Inflammatory macrophage treated with lipopolysaccharide for 1 hour (primary cell): ENCODE measurements at regions not wholly inside any gene's neighbourhood (a gene's known extent, or its start where the extent isn't known, plus 50 kb on each side); places are given as distances from the start of the nearest gene placed in this dataset.
A peak's percentile ranks its signal among the peaks of the same experiment; 100 is the strongest.

Experiments used
- DNase-seq, 2 donors: peaks; one replicate each; pipeline ENCODE4 v3.0.0-alpha.2; 2020 to 2022

DNA sequence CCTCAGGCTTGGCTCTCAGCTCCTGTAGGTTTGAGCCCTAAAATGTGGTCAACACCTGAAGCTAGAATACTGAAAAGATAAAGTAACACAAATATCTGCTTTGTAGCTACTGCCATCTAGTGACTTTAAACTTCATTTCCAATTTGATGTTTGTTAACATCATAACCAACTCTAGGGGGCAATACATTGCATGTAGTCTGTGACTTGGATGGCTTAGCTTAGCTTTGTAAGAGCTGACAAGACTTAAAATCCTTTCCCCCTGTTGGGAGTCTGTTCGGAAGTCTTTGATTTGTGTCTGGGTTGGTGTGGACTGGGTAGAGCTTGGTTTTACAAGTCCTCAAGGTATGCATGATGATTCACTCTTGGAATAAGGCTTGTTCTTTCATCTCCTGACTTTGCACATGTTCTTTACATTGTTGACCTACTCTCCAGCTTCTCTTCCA, 51.7 kb downstream of the SCN11A start:
- peak; percentile 45 to 68 for DNase-seq

DNA sequence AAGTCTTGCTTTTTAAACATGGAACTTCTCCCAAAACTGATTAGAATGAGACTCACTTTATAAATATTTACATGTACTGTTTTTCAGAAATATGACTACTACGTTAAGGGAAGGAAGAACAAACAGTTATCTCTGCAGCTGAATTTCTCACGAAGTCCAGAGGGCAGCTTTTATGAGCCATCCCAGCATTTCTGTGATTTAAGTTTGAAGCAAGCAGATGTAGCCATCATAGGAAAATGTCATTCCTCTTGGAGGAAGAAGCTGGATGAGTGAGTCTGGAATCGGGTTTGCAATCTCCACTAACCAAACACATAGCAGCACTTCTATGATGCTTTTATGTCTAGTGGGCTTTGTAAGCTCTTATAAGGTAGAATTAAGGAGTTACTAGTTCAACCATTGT, 53.7 kb downstream of the SCN11A start:
- no peak for DNase-seq

DNA sequence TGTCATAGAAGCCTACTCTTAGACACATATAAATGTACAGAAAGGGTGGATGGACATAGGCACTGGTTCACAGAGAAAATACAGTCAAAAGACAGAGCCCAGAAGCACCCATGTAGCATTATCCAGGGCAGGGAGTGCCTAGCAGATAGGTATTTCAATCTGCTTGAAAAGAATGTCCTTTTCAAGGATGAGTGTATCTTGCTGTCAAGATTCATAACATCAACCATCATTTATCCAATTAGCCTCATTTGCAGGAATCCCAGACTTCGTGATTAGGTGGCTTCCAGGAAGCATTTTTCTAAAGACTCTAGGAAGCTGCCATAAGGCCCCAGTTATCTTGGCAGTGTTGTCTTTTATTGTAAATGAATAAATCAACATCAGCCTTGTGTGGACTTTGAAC, 55.6 kb downstream of the SCN11A start:
- no peak for DNase-seq

DNA sequence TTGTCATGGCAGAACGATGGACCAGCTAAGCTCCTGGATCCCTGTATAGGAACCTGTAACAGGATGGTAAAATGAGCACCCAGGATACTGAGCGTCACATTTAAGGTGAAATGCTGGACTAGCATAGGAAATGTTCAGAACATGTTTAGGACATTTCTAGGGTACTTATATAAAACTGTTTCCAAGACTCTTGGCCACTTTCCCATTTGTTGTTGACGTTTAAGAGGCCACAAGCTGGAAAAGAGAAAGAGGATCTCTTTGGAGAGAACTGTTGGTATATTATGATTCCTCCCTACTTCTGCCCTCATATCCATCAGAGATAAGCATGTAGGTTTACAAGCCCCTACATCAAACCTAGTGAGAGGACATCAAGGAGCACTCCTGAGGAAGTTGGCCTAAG, 57.5 kb downstream of the SCN11A start:
- no peak for DNase-seq

DNA sequence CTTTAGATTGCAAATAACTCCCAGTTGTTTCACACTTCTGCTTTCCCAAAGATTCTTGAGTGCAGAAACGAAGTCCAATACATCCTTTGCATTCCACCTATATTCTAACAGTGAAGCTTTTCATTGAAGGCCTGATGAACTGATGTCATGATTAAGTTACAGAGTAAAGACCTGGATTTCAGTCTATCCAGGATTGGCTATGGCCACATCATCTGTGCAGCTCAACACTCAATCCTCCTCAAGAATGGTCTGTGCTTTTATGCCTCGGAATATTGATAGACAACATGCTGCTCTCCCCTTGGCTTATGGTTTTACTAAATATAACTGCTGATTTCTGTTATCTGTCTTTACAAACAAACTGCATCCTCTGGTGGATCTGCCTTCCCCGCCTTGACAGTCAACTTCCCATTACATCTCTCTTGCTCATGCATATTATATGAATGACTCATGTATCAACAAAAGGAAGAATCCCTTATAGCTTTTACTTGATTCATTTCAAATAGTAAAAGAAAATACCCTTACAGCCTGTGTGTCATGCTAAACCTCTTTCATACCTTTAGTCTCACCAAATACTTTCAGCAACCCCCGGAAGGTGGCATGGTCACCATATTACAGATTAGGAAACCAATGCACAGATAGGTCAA, 59.5 kb downstream of the SCN11A start:
- peak in 1 of 2 donors; percentile 3 for DNase-seq

DNA sequence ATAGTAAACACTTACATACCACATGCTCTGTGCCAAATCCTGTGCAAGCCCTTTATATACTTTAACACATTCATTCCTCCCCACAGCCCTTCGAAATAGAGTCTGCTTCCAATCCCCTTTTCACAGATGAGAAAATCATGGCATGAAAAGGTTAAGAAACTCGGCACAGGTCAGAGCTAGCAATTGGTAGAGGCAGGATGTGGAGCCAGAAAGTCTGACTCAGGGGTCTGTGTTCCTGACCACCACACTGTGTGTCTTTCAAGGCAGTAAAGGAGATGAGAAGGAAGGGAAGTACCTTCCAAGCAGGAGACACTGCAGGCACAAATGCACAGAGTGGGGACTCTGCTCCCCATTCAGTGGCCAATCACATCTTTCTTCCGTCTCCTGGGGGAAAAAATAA, 61.1 kb downstream of the SCN11A start:
- no peak for DNase-seq

DNA sequence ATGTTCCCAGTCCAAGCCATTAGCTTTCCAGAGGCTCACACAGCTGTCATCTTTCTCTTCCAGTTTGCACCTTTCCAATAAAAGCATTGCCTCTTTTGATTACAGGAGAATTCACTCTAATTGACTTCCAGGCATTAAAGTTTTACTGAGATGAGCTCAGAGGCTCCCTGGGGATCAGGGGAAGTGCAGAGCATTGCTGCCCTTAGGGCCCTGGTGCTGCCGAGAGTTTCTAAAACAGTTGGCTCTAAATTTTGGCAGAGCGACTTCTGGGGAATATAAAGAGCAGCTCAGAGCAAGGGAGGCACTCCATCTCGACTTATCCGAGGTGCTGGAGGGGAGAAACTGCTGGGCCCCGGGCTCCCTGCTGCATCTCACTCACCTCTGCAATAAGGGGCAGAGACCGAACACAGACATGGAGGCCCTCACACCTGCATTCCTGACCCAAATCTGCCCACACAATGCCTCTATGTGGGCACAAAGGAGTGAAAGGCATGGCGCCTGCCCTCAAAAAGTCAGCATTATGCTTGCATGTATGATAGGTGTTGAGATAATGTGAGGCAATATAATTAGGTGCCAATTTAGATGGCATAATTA, 61.7 kb downstream of the SCN11A start:
- no peak for DNase-seq

DNA sequence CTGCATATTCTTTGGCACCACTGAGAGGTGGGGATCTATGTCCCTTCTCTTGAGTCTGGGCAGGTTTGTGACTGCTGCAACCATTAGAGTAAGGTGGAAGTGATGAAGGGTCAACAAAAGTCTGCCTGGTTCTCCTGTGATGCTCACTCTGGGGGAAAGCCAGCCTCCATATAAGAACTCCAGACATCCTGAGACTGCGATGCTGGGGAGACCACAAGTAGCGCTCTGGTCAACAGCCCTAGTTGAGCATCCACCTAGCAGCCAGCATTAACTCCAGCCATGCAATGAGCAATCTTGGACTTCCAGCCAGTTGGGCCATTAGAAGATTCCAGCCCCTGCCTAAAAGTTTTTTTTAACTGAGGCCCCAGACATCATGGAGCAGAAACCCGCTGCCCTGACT, 62.8 kb downstream of the SCN11A start:
- DNase-seq: no peak

DNA sequence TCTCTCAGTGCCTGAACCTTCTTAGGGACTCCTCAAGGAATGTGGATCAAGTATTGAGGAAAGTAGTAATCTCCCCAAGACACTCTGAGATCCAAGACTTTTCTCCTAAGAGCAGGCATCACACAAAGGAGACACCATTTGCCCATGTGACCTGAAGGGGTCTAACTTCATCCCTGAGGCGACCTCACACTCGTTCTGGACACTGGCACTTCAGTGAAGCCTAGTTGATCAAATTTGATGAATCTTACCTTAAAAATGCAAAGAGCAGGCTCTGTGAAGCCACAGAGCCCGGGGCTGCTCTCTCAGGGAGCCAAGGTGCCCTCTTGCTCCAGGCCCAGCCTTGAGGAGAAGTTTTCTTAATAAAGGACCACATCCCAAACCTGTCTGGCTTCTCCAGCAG, 64.3 kb downstream of the SCN11A start:
- DNase-seq: no peak

DNA sequence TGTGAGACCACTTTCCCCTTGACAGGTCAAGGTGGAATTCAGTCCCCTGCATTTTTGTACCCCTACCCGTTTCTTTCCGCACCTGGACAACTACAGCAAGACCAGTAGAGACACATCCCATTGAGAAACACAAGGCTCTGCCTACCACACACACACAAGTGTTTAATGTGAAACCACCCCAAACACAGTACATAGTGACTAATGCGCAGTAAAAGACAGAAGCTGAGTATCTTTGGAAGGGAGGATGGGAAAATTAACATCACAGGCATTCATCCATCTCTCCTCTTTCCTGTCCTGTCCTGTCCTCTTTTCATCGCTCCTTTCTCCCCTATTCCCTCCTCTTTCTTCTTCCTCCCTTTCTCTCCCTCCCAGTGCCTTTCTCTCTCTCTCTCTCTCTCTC, 64.8 kb downstream of the SCN11A start:
- no peak for DNase-seq

DNA sequence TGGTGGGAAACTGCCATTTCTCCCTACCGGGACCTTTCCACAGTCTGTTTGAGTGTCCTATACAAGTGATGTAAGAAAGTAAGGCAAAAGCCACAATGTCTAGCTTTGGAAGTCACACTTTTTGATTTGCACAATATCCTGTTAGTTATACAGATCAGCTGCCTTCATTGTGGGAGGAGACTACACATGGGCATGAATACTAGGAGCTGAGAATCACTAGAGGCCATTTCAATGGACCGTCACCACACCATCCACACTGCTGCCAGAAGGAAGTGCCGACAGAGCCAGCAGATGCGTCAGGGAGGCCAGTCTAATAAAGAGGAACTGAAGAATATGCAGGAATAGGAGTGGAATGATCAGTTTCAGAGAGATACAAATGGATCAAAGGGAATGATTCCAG, 65.8 kb downstream of the SCN11A start:
- DNase-seq: peak; percentile 65 to 88

DNA sequence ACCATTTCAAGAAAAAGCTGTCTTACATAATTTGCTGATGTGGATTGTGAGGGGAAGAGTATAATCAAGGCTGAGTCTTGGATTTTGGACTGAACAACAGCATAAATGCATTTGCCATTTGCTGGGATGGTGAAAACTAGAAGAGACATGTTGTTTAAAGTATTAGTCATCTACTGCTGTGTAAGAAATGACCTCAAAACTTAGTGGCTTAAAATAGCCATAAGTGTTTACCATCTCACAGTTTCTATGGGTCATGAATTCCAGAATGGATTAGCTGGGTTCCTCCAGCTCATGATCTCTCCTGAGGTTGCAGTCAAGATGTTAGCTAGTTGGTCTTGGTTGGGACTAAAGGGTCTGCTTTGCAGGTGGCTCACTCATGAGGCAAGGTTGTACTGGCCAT, 66.2 kb downstream of the SCN11A start:
- DNase-seq: peak; percentile 3 to 9

DNA sequence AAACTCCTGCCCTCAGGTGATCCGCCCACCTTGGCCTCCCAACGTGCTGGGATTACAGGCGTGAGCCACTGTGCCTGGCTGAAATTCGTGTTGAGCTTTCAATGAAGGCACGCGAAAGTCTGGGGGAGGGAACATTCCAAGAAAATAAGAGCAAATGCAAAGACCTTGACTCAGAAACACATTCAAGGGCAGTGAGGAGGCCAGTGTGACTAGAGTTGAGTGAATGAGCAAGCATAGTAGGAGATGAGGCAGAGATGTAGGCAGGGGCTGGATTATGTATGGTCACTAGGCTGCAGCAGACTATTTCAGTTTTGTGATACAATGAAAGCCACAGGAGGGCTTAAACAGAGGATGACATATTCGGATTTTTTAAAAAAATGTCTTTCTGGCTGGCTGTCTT, 67.0 kb downstream of the SCN11A start:
- DNase-seq: no peak

DNA sequence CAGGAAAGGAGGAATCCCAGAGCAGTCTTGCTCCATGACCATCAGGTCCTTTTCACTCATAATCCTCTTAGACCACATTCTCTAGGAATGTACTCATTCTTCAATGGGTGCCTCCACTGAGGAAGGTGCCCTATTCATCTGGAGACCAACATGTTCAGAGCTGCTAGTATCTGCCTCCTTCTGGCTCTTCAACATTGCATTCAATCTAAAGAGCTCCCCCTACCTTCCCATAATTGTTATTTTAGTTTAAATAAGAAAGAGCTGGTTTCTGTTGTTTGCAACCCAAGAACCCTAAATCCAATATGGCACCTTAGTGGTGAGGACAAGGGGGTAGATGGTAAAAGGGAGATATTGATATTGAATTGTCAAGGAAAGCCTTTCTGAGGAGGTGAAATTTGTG, 67.6 kb downstream of the SCN11A start:
- DNase-seq: no peak

DNA sequence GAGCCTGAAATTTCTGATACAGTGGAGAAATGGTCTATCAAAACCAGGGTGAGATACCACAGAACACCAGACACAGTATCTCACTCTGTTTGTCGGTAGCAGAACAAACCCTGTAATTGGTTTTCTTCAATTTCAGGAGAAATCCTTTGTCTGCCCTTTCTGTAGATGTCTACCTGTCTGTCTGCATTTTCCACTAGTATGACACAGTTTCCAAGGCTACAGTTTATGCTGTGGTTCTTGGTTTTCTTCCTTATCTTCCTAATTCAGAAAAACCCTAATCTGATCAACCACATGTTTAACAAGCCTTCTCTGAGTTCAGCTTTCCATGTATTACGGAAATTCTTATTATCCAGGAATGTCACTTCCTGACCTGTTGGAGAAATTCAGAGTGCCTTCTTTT, 70.8 kb downstream of the SCN11A start:
- DNase-seq: no peak

DNA sequence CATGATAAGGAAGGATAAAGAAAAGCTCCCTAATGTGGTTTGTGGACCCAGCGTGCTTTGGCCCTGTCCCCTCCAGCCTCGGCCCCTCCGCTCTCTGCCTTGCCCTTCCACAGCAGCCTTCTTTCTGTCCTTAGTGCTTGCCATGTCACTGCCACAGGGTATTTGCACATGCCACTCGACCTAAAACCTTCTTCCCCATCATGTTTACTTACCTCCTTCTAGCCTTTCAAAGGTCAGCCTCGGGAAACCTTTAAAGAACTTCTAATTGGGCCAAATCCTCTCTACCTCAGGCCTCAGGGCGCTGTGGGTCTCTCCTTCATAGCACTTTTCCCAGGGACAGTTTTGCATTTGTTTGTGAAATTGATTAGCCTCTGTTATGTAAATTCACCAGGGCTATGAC, 73.0 kb downstream of the SCN11A start:
- no peak for DNase-seq

DNA sequence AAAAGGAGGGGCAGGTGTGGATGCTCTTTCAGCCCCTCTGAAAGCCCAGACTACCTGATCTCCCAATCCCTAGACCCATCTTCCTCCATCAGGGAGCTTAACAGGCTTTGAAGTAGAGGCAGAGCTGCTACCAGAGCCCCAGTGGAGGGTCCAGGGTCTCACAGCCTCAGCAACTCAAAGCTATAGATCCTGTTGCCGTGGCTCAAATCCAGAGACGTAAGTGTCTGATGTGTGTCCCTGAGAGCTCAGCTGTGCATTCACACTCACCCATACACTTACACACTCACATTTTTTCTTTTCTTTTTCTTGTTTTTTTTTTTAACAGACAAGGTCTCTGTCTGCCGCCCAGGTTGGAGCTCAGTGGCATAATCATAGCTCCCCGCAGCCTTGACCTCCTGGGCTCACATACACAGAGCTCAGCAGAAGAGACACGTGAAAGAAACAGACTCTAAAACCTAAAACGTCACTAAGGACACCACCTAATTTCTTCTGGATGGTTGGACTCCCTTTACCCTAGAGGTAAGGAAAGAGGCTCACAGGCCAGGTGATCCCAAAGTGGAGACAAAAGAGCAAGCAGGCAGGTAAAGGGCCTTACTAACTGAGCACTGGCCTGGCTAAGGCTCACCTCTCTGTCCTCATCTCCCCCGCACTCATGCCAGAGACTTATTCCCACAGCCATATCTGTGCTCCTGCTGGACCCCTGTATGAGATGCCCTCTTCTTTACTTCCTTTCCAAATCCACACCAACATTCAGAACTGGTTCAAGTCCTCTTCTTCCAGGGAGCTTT, 80.7 kb downstream of the SCN11A start:
- no peak for DNase-seq

DNA sequence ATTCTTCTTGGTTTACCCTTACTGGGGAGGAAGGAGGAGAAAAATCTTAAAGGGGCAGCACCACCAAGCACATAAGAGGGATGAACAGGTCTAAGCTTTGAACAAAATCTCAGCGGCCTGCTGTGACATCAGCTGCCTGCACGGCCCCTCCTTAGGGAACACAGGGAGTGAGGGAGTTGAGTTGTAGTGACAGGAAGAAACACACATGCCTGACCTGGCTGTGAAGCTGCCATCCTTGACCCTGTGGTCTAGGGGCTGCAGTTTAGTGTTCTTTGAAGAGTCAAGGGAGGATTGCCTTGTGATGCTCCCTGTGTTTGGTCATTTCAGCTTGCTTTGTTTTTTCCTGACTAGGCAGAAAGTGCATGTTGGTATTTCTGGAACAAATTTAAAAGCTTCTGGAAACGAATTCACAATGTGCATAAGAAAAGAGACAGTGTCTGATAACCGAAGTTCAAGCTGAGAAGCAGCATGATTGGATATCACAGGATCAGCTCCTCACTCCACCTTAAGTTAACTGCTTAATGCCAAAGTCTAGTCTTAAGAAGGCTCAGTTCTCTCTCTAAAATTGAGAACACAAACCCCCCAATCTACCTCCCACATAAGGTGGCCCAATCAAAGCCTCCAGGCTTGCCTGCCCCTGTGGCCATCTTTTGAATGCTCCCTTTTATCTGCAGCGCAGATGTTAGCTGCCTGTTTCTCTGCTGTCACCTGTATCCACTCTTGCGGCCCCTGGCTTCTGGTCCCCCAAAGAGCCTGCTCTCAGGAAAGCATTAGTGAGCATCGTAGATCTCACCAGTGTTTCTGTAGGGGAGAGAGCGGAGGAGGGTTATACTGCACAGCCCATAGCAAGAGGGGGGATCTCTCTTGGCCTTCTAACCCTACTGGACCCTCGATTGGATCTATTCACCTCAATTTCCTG, 82.2 kb downstream of the SCN11A start:
- no peak for DNase-seq

DNA sequence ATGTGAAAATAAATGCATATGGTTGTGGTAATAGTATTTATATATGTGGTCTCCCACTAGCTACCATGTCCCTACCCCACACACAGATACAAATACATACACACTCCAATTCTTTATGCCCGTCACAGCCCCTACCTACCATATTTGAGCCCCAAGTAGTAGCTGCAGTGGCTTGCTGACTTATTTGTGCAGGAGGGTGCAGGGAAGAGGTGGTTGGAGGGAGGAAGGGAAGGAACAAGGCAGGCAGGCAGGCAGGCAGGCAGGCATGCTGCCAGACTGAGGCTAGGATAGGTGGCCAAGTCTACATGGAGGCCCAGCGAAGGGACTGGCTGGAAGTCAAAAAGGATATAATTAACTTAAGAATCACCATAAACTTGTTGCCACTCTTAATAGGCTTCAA, 82.9 kb downstream of the SCN11A start:
- no peak for DNase-seq

DNA sequence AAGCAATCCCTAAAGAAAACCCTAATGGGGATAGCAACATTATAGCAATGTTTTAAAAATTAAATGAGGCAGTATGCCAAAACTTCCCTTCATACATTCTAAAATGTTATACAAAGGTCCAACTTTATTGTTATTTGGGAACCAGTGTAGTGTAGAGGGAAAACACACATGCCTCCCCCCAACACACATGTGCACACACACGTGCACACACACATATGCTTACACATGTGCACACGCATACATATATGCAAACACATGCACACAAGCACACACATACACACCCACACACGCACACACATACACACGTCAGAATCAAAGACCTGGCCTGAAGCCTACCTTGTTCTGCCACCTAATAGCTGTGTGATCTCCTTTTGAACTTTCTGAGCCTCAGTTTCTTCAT, 83.3 kb downstream of the SCN11A start:
- DNase-seq: no peak

DNA sequence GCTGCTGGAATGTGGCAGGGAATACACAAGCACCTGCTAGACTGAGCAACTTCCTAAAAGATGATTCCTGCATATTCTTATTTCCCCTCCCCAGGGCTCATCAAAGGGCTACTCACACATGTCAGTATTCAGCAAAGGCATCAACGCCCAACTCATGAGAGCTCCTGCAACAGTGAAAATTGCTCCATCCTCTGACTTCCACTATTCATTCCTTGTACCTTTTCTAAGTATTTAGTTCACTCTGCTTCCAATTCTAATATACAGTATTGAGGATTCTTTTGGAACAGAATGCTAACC, 84.1 kb downstream of the SCN11A start:
- DNase-seq: no peak

DNA sequence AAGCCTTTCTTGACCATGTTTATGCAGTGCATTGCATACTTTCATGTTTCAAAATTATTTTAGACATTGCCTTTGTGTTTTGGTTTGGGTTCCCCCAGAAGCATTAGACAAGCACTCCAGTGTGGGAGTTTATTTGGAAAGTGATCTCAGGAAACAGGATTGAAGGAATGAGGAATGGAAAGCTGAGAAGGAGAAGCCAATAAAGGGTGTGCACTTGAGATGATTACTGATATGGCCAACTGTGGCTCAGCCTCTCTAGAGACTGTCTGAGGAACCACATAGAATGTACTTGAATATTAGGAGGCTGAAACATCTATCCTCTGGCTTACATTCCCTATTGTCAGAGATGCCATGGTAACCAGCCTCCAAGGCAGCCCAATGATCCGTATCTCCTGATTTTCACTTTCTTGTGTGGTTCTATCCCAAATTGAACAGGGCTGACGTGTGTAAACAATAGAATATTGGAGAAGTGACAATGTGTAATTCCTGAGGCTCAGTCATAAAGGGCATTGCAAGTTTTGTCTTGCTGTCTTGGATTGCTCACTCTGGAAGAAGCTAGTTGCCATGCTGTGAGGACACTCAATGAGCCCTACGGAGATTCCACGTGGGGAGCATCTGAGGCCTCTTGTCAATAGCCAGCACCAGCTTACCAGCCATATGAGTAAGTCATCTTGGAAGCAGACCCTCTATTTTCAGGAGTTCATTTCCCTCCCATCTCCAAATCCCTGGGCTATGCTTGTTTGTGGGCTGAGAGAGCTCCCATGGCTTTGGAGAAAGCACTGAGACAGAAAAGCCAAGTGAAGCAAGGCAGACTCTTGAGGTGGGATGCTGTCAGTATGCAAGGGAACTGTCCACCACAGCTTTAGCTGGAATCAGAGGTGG, 84.7 kb downstream of the SCN11A start:
- DNase-seq: no peak
